HG02885 (cell line): ENCODE measurements at regions not wholly inside any gene's neighbourhood (a gene's known extent, or its start where the extent isn't known, plus 50 kb on each side); places are given as distances from the start of the nearest gene placed in this dataset.

Experiments used
- ATAC-seq: cut with Tn5 transposase; IDR thresholded peaks from one replicate; pipeline ENCODE4 v1.9.1; 2021; ENCODE audit warnings: mild to moderate bottlenecking; ENCODE audit not compliant: unreplicated experiment, poor library complexity

DNA sequence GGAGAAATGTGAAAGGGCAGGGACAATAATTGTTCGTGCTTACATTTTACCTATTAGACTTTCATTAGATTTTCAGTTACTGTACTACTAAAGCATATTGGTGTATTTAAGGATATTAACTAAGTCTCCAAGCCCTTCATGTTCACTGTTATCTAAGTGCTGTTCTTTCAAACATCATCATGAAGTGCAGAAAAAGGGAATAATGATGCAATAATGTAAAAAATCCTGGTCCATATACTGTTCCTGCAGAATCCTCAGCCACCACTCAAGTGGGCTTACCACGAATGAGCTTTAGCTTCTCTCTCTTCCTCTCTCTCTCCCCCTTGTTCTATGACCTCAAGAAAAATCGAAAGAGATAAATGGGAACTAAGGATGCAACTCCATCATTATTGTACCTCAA lies 600.7 kb downstream of the UTRN start:
- no peak for ATAC-seq

DNA sequence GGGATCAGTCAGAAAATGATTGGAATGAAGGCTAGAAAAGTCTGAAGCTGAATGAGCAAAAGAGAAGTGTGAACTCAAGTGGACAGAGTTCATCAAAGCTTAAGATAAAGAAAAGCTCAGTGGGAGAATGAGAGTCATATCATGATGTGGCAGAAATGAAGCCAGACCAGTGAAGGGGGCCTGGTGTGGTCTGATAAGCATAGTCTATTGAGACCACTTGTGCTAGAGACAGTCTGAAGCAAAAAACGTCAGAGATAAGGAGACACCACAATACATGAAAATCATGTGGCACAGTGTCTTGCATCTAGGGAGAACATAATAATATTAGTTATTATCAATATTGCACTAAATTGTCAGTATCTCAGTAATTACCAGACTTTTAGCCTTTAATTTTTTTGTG lies 601.5 kb downstream of the UTRN start:
- no peak for ATAC-seq

DNA sequence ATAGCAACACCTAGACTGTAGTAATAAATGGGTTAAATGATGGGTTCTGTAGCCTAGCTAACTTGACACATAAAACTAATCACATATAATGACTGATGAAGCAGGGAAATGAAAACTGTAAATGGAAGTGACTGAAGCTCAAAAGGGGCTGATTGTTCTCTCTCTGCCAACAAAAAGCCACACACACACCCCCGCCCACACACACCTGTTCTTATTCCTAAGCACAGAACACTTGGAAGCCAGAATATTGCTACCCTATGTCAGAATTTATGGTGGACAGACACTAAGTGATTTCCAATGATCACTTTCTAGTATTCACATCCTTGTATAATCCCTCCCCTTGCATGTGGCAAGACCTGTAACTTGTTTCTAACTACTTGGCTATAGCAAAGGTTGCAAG lies 603.5 kb downstream of the UTRN start:
- ATAC-seq: no peak

DNA sequence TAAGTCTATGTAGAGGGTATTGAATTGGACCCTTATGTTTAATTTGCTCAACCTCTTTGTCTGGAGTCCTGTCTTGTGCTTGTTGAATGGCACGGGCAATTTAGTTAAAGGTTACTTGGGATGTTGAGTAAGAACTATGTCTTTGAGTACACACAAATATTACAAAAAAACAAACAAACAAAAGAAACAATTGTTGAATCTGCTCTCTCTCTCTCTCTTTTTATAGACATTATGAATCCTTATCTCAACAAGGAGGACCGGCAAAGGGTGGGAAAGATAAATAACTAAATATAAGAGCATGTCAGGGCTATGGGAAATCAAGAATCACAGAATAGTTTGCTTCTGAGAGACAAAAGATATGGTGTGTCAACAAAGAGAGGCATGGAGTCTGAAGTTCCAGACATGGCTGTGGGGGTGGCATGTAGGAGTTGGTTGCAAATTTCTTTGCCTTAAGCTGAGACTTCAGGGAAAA lies 608.6 kb downstream of the UTRN start:
- no peak for ATAC-seq

DNA sequence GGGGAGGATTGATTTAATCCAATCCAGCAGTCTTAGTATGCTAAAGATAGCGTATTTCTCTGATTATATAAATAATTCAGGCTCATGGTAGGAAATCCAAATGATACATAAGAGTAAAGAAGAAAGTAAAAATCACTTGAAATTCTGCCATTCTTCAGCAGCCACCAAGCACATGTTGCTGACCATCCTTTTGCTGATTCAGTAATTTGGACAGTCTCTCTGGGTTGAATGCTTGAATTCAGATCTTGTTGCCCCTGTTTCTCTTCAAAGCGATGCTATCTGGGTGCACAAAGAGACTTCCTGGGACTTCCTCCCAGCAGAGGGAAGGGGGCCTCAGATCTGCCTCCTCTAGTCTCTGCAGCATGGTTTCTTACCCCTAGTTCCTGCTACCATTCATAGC lies 609.1 kb downstream of the UTRN start:
- ATAC-seq: no peak

DNA sequence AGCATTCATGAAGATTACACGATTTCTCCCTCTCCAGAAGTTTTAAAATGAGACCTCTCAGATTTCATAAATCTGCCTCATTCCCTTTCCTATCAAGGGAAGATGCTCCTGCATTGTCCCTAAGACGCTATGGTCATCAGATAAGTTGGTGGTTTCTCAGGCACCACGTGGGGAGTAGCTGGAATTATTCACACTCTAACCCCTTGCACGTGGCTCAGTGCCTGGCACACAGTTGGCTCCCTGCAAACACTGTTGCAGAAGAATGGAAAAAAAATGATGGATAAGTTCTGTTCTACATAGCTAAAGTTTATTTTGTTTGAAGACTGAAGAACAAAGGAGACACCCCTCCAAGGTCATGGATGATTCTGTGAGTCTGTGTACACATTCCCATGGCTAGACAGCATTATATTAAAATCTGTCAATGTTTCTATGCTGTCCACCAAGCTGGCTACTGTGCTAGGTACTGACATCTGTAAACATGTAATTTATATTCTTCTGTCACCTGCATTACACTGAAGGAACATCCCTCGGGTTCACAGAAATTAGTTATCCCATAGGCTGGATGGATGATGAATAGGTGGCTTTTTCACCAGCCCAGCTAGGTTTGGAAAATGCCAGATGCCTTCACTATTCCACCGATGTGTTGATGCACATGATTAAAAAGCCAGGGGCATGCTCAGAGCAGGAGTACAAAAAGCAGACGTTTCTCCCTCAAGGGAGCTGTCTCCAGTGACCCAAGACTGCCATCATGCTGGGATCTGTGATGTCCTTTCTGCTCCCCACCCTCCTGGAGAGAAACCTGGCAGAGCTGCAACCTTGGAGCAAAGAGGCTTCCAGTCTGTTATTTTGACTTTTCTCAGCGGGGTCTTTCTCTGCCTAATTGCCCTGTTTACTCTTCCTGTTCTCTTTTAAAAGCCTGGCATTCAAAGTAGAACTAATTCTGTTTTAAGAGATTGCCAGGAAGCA lies 610.5 kb downstream of the UTRN start:
- no peak for ATAC-seq

DNA sequence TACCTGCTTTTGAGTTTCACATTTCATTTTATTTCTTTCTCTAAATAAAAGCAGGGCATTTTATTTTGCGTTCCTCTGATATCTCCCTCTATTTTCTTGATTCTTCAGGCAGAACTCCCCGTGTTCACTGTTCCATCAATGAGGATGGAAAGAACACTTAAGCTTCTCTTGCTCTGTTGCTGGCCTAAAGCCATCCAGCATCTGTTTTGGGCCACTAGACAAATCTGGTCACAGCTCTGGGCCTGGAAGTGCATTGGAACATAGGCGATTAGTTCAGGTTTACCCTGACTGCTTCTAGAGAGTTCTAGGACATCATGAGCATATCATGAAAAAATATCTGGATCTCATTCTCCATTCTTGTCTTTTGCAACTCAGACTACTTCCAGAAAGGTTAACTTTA lies 611.2 kb downstream of the UTRN start:
- no peak for ATAC-seq

DNA sequence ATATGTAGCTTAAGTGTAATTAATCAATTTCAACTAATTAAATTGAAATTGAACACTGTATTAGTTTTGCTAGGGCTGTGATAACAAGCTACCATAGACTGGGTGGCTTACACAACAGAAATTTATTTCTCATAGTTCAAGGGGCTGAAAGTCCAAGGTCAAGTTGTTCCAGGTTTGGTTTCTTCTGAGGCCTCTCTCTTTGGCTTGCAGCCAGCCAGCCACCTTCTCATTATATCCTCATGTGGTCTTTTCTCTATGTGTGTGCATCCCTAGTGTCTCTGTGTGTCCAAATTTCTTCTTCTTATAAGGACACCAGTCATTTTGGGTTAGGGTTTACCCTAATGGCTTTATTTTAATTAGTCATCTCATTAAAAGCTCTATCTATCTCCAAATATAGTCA lies 611.7 kb downstream of the UTRN start:
- ATAC-seq: no peak

DNA sequence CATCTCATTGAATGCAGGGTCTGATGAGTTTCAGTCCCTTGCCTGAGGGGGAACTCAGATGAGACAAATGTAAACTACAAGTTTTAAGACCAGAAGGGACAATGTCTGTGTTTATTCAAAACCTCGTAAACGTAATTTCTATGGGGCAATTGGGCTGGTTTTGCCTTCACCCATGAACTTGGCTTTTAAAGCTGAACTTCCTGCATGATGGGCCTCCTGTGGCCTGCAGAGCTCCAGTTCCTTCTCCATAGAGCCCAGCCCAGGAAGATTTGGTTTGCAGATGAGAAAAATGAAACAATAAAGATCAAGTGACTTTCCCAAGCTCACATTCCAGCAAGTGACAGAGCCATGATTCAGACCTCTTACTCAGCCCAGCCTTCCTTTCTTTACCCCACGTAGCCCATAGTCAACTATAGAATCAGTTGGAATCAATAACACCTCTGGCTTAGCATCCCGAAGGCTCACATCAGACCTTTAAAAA lies 612.3 kb downstream of the UTRN start:
- ATAC-seq: no peak

DNA sequence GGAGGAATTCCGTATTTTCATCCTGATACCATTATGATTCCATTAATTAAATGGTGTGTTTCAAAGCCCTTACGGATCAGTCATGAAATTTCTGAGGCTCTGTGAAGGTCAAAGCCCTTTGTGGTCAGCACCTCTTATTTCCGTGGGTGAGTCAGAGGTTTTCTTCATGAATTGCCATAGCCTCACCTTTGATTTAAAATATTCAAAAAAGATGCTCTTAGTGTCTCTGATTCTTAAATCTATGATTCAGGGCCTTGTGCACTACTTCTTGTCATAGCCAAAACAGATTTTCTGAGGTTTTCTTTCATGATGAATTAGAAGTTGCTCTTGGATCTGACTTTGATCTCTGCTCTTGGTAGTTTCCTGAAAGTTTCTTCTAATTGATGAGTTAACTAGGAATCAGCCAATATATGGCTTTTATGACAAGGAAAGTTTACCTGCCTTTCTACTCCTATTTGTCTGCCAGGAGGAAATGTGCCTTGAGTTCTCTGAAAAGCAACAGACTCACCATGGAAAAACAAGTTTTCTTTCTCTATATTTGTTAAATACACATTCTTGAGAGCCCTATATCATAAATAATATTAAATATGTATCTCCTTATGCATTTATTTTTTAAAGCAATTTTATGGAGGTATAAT lies 613.0 kb downstream of the UTRN start:
- no peak for ATAC-seq

DNA sequence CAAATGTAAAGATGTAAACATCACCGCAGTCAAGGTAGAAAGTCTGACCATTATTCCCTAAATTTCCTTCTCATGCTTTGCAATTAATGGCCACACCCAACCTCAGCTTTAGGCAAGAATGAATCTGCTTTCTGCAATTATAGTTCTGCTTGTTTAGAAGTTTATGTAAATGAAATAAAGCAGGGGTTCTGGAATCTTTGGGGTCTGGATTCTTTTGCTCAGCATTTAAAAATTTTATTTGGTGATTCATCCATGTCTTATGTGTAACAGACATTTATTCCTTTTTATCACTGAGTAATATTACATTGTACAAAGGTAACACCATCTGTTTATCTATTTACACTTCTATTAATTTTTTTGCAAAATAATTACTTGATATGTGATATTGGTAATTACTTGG lies 613.6 kb downstream of the UTRN start:
- no peak for ATAC-seq

DNA sequence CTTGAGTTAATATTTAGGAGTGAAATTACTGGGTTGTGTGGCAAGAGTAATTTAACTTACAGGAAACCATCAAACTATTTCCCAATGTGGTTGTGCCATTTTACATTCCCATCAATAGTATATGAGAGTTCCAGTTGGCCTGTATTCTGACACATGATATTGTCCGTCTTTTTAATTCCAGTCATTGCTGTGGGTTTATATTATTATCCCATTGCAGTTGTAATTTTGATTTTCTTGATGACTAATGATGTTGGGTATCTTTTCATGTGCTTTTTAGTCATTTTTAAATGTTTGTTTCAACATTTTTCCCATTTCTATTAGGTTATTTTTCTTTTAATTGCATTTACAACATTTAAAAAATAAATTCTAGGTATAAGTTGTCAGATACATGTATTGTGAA lies 614.0 kb downstream of the UTRN start:
- ATAC-seq: no peak

DNA sequence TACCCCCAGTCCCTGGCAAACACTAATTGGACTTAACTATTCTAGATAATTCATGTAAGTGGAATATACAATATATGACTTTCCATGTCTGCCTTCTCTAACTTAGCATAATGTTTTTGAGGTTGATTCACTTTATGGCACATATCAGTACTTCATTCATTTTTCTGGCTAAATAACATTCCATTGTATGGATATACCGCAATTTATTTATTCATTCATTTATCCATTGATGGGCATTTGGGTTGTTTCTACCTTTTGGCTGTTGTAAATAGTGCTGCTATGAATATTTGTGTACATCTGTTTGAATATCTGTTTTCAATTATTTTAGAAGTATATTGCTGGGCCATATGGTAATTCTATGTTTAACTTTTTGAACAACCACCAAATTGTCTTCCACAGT lies 616.3 kb downstream of the UTRN start:
- no peak for ATAC-seq

DNA sequence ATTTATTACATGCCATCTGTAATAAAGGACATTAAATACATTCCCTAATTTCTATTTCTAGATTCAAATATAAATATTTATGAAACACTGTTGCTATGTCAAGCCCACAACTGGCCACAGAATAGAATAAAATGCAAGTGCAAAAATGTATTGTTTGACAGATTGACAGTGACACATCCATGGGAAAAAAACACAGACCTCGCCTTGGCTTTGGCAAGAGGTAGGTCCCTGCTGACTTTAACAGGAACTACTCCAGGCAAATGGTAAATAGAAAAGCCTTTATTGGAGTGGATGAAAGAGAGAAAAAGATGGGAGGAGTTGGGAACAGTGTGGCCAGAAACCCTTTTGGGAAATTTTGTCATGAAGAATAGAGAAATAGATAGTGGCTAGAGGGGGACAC lies 622.9 kb downstream of the UTRN start:
- ATAC-seq: no peak

DNA sequence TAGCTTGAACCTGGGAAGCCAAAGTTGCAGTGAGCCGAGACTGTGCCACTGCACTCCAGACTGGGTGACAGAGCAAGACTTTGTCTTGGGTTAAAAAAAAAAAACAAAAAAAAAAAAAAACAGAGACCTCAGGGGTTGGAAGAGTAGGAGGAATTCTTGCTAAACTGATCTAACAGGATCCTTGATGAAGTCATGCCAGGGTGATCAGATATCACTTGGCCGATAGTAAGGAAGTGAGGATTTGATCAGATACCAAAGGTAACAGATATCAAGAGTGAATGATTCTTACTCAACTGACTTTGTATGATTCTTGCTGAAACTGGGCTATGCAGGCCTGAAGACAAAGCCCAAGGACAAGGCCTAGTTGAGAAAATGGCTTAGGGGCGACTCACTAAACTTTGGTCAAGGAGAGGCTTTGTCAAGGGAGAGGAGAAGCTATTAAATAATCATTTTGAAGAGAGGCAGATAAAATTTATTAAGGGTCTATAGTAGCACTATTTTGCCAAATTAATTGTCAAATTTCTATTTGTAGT lies 624.7 kb downstream of the UTRN start:
- no peak for ATAC-seq

DNA sequence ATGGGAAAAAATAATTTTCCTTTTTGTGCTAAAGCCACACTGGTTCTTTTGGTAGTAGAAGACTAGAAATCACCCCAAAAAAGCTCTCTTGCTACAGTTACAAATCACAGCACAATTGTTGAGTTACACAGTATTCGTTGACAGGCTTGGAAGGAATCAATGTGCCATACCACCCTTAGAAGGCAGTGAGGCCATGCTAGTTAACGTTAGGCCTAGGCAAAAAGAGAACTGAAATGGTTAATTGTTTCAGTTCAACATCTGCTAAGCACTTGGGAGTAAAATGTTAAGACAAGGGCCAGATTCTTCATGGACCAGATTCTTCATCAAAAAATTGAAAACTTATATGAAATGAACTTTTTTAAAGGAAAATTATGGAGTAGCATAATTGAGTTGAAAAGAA lies 626.2 kb downstream of the UTRN start:
- no peak for ATAC-seq

DNA sequence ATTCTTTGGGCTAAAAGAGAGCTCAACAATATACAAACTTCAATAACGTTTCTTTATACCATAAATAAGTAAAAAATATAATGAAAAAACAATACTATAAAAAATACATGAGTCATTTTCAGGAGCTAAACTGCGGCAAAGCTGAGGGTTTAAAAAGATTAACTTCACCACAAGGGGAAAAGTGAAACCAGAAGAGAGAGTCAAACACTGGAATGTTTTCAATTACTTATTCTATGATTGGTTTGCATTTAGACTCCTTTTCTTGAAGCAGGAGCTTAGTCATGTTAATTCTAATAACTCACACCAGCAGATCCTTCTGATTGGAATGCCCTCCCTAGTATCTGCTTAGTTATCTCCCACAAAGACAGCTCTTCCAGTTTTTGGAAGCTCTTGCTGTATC lies 627.3 kb downstream of the UTRN start:
- no peak for ATAC-seq

DNA sequence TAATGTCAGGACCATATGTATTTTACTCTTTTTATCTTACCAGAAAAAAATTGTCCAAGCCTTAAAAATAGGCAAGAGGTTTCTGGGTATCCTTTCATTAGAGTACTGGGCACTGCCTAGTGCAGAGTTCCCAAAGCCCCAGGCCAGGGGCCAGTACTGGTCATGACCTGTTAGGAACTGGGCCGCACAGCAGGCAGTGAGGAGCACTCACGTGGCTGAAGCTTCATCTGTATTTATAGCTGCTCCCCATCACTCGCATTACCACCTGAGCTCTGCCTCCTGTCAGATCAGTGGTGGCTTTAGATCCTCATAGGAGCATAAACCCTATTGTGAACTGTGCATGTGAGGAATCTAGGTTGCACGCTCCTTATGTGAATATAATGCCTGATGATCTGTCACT lies 632.9 kb downstream of the UTRN start:
- ATAC-seq: no peak

DNA sequence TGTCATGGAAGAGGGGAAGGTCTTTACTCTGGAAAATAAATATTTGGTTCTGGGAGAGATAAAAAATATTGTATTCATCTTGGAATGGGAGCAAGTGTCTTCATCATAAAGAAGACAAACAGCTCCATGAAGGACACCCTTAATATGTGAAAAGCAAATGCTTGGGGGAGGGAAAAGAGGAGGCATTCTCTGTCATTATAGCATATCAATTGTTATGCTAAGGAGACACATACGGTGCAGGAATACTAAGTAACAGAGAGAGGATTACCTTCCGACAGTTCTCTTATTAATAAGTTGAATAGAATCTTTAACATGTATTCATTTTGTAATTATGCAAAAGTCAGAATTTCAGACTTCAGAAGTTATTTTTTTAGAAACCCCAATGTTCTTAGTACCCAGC lies 634.4 kb downstream of the UTRN start:
- ATAC-seq: no peak

DNA sequence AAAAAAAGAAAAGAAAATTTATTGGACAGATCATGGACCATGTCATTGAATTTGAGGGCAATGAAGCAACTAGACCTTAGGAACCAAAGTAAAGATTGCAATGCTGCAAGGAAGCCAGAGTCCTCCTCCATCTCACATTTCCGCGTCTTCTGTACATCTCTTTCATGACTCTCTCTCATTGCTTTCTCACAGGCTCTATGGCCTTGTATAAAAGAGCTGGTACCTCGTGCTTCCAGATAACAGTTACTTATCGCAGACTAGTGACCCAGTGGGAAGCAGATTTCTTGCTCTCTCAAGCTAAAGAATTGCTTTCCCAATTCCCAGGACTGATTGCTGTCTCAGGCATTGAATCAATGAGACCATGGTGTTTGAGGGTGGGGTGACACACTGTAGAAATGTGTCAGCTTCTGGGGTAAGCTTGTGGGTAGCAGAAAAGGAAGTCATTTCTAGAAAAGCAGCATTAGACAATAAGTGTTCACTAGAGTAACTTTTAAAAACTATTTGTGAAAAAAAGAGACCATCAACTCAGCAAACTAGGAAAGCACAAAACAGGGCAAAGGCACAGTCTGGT lies 635.3 kb downstream of the UTRN start:
- ATAC-seq: no peak
